Astrocyte (in vitro differentiated cells and primary cell): ENCODE measurements at regions not wholly inside any gene's neighbourhood (a gene's known extent, or its start where the extent isn't known, plus 50 kb on each side); places are given as distances from the start of the nearest gene placed in this dataset.

Experiments used
- EZH2 ChIP-seq: IDR thresholded peaks from 2 replicates; pipeline ENCODE4 v1.6.1; 2012; ENCODE audit warnings: mild to moderate bottlenecking, low read length, inconsistent platforms; ENCODE audit not compliant: insufficient read depth
- TF ChIP-seq, protein P1 (sequence below): IDR thresholded peaks from 2 replicates; pipeline ENCODE4 v1.5.1; 2011; ENCODE audit warnings: low read depth, mild to moderate bottlenecking, inconsistent platforms, low read length, moderate library complexity; ENCODE audit not compliant: insufficient read depth

DNA sequence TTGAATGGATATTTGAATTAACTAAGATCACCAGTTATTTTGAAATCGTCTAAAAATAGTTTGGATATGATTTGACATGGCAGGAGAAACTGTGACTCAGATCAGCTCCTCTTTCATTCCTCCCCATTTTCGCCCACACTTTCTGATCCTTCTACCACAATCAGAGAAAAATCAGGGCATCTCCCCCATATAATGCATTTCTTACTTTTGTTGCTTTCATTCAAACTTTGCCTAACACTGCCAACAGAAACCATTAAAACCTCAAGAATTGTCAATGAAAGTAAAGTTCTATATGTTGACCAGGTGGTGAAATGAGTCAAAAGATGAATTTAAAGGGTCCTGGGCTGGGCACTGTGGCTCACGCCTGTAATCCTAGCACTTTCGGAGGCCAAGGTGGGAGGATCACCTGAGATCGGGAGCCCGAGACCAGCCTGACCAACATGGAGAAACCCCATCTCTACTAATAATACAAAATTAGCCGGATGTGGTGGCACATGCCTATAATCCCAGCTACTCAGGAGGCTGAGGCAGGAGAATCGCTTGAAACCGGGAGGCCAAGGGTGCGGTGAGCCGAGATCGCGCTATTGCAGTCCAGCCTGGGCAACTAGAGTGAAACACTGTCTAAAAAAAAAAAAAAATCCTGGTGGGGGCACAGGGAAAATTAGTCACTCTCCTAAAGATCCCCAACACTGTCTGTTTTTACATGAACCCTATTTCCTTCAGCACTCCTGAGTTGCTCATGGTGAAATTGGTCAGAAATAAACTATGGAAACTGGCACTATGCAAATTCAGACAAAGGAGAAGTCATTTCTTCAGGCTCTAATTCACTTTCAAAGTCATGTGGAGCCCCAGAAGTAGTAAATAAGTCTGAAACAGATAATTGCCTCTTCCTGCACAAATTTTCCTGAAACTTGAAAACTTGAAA lies 122.8 kb upstream of the NOCT start:
- TF ChIP-seq, protein P1, sequence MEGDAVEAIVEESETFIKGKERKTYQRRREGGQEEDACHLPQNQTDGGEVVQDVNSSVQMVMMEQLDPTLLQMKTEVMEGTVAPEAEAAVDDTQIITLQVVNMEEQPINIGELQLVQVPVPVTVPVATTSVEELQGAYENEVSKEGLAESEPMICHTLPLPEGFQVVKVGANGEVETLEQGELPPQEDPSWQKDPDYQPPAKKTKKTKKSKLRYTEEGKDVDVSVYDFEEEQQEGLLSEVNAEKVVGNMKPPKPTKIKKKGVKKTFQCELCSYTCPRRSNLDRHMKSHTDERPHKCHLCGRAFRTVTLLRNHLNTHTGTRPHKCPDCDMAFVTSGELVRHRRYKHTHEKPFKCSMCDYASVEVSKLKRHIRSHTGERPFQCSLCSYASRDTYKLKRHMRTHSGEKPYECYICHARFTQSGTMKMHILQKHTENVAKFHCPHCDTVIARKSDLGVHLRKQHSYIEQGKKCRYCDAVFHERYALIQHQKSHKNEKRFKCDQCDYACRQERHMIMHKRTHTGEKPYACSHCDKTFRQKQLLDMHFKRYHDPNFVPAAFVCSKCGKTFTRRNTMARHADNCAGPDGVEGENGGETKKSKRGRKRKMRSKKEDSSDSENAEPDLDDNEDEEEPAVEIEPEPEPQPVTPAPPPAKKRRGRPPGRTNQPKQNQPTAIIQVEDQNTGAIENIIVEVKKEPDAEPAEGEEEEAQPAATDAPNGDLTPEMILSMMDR, result no peak
- TF ChIP-seq EZH2, result no peak
